ENCODE measurements at regions not wholly inside any gene's neighbourhood (a gene's known extent, or its start where the extent isn't known, plus 50 kb on each side); places are given as distances from the start of the nearest gene placed in this dataset.

GRCh38 chr20:12773936-12774335 lies 234.8 kb upstream of the SPTLC3 start:
- in situ Hi-C loops (cut with HindIII; ENCODE audit: low sequenced_read_pairs) = no loop called here

- in situ Hi-C loops (cut with HindIII; ENCODE audit: low sequenced_read_pairs) = no loop called here
These were observed 233.7 kb upstream of the SPTLC3 start for GRCh38 chr20:12775041-12775440.

GRCh38 chr20:12777016-12777415 lies 231.8 kb upstream of the SPTLC3 start:
- in situ Hi-C loops (cut with HindIII; ENCODE audit: low sequenced_read_pairs) = no loop called here

- in situ Hi-C loops (cut with HindIII; ENCODE audit: low sequenced_read_pairs) = no loop called here
These were observed 222.5 kb upstream of the SPTLC3 start for GRCh38 chr20:12786276-12786675.

- in situ Hi-C loops (cut with HindIII; ENCODE audit: low sequenced_read_pairs) = no loop called here
These were observed 220.0 kb upstream of the SPTLC3 start for GRCh38 chr20:12788632-12789299.

- in situ Hi-C loops (cut with HindIII; ENCODE audit: low sequenced_read_pairs) = no loop called here
These were observed 217.9 kb upstream of the SPTLC3 start for GRCh38 chr20:12790859-12791258.

- in situ Hi-C loops (cut with HindIII; ENCODE audit: low sequenced_read_pairs) = no loop called here
These were observed 210.5 kb upstream of the SPTLC3 start for GRCh38 chr20:12798286-12798685.

- in situ Hi-C loops (cut with HindIII; ENCODE audit: low sequenced_read_pairs) = no loop called here
These were observed 200.7 kb upstream of the SPTLC3 start for GRCh38 chr20:12808006-12808567.

- in situ Hi-C loops (cut with HindIII; ENCODE audit: low sequenced_read_pairs) = no loop called here
These were observed 193.5 kb upstream of the SPTLC3 start for GRCh38 chr20:12815231-12815768.

GRCh38 chr20:12815778-12816408 lies 192.9 kb upstream of the SPTLC3 start:
- in situ Hi-C loops (cut with HindIII; ENCODE audit: low sequenced_read_pairs) = no loop called here

- in situ Hi-C loops (cut with HindIII; ENCODE audit: low sequenced_read_pairs) = no loop called here
These were observed 187.5 kb upstream of the SPTLC3 start for GRCh38 chr20:12821249-12821648.

GRCh38 chr20:12823734-12824133 lies 185.0 kb upstream of the SPTLC3 start:
- in situ Hi-C loops (cut with HindIII; ENCODE audit: low sequenced_read_pairs) = no loop called here

- in situ Hi-C loops (cut with HindIII; ENCODE audit: low sequenced_read_pairs) = no loop called here
These were observed 184.2 kb upstream of the SPTLC3 start for GRCh38 chr20:12824328-12825225.

- in situ Hi-C loops (cut with HindIII; ENCODE audit: low sequenced_read_pairs) = no loop called here
These were observed 183.6 kb upstream of the SPTLC3 start for GRCh38 chr20:12825226-12825595.

- in situ Hi-C loops (cut with HindIII; ENCODE audit: low sequenced_read_pairs) = no loop called here
These were observed 180.9 kb upstream of the SPTLC3 start for GRCh38 chr20:12827816-12828385.

GRCh38 chr20:12829170-12829569 lies 179.6 kb upstream of the SPTLC3 start:
- in situ Hi-C loops (cut with HindIII; ENCODE audit: low sequenced_read_pairs) = no loop called here

- in situ Hi-C loops (cut with HindIII; ENCODE audit: low sequenced_read_pairs) = no loop called here
These were observed 174.9 kb upstream of the SPTLC3 start for GRCh38 chr20:12833861-12834260.

- in situ Hi-C loops (cut with HindIII; ENCODE audit: low sequenced_read_pairs) = no loop called here
These were observed 172.8 kb upstream of the SPTLC3 start for GRCh38 chr20:12835999-12836398.

- in situ Hi-C loops (cut with HindIII; ENCODE audit: low sequenced_read_pairs) = no loop called here
These were observed 171.1 kb upstream of the SPTLC3 start for GRCh38 chr20:12837646-12838045.

GRCh38 chr20:12838261-12838866 lies 170.4 kb upstream of the SPTLC3 start:
- in situ Hi-C loops (cut with HindIII; ENCODE audit: low sequenced_read_pairs) = no loop called here

Data from endothelial cell of hepatic sinusoid (primary cell).